Vagina (tissue), 2 donors: ENCODE measurements at regions not wholly inside any gene's neighbourhood (a gene's known extent, or its start where the extent isn't known, plus 50 kb on each side); places are given as distances from the start of the nearest gene placed in this dataset.

Experiments used
- POLR2A ChIP-seq, 2 donors: fragments of 450-650 bp; IDR thresholded peaks; one replicate each; pipeline ENCODE4 v1.6.1; 2017; ENCODE audit warnings: antibody characterized with exemption in 2 of 2, mild to moderate bottlenecking in 2 of 2, moderate library complexity in 2 of 2
- TF ChIP-seq, protein P1 (sequence below), 3 experiments: fragments of 450-650 bp in 2 of 3; fragments of 200-600 bp in 1 of 3; sonication (generic) in 1 of 3; IDR thresholded peaks; one replicate each; pipeline ENCODE4 v1.5.1; 2017 to 2019; ENCODE audit warnings: antibody characterized with exemption in 3 of 3, mild to moderate bottlenecking in 2 of 3, moderate library complexity in 2 of 3

DNA sequence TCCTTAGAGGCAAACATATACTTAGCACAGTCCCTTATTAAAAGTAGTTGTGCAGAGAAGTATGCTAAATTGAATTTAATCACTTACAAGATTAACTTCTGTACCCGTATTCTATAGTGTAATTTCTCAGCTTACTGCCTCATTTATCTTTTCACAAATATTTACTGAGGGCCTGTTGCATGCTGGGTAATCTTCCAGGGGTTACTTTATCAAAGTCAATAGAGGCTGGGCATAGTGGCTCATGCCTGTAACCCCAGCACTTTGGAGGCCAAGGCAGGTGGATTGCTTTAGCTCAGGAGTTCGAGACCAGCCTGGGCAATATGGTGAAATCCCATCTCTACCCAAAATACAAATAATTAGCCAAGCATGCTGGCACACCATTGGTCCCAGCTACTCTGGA lies 111.7 kb upstream of the RAB27B start:
- TF ChIP-seq, protein P1, sequence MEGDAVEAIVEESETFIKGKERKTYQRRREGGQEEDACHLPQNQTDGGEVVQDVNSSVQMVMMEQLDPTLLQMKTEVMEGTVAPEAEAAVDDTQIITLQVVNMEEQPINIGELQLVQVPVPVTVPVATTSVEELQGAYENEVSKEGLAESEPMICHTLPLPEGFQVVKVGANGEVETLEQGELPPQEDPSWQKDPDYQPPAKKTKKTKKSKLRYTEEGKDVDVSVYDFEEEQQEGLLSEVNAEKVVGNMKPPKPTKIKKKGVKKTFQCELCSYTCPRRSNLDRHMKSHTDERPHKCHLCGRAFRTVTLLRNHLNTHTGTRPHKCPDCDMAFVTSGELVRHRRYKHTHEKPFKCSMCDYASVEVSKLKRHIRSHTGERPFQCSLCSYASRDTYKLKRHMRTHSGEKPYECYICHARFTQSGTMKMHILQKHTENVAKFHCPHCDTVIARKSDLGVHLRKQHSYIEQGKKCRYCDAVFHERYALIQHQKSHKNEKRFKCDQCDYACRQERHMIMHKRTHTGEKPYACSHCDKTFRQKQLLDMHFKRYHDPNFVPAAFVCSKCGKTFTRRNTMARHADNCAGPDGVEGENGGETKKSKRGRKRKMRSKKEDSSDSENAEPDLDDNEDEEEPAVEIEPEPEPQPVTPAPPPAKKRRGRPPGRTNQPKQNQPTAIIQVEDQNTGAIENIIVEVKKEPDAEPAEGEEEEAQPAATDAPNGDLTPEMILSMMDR (IDR thresholded peaks at IDR 0.05) = no peak
- no peak for TF ChIP-seq POLR2A (IDR thresholded peaks at IDR 0.05)
